Thoracic aorta (tissue), 2 donors: ENCODE measurements at regions not wholly inside any gene's neighbourhood (a gene's known extent, or its start where the extent isn't known, plus 50 kb on each side); places are given as distances from the start of the nearest gene placed in this dataset.

Experiments used
- ATAC-seq: fragments of 150-250 bp; one replicate; pipeline ENCODE4 v1.8.0; 2017; ENCODE audit warnings: low read depth; ENCODE audit not compliant: insufficient number of reproducible peaks, low FRiP score
- DNase-seq: peaks from one replicate; pipeline ENCODE4 v3.0.0-alpha.2; 2020; ENCODE audit warnings: low spot score
- H3K27ac ChIP-seq, 2 donors: fragments of 200-600 bp; sonication (generic); 1 replicate in 1 of 2; 2 replicates in 1 of 2; pipeline ENCODE4 v1.5.1; 2016; ENCODE audit warnings: mild to moderate bottlenecking in 2 of 2, moderate library complexity in 2 of 2
- H3K27me3 ChIP-seq: fragments of 200-600 bp; sonication (generic); replicated peaks from 2 replicates; pipeline ENCODE4 v1.6.0; 2016; ENCODE audit warnings: mild to moderate bottlenecking; ENCODE audit not compliant: insufficient read depth
- H3K36me3 ChIP-seq: fragments of 200-600 bp; sonication (generic); one replicate; pipeline ENCODE4 v1.5.1; 2016
- H3K4me1 ChIP-seq, 2 donors: fragments of 200-600 bp; sonication (generic); 1 replicate in 1 of 2; 2 replicates in 1 of 2; pipeline versions ENCODE4 v1.5.1 to v1.6.0; 2016; ENCODE audit warnings: low read depth in 2 of 2, mild to moderate bottlenecking in 1 of 2; ENCODE audit not compliant: control insufficient read depth in 1 of 2
- H3K4me3 ChIP-seq: fragments of 200-600 bp; sonication (generic); 2 replicates; pipeline ENCODE4 v1.5.1; 2016; ENCODE audit warnings: mild to moderate bottlenecking
- H3K9me3 ChIP-seq: fragments of 200-600 bp; sonication (generic); 2 replicates; pipeline ENCODE4 v1.5.1; 2016
- TF ChIP-seq, protein P1 (sequence below): fragments of 200-600 bp; sonication (generic); IDR thresholded peaks from one replicate; pipeline ENCODE4 v1.5.1; 2019; ENCODE audit warnings: antibody characterized with exemption

DNA sequence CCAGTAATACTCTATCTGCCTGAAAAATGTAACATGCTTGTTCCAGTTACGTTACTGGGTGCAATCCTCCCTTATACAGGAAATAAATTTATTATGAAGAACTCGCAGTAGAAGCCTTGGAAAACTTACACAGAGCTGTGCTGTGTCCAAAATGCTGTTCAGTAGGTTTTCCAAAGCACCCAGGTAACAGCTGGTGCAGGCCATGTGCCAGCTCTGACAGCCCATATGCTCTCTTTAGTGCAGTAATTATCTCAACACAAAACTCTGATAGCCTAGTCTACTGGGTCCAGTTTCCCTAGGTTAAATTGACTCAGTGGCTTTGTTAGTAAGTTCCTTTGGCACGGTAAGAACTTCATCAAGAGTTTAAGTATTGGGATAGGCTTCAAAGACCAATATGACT is 120.7 kb upstream of the OBI1 start:
- no peaks in the 10 kb centered on the region for H3K4me1 ChIP-seq
- DNase-seq, result no peak
- no peak for ATAC-seq
- no peak overlapping the region for H3K27ac ChIP-seq
- H3K36me3 ChIP-seq, result no peaks in the 10 kb centered on the region
- H3K9me3 ChIP-seq, result no peaks in the 10 kb centered on the region
- H3K27me3 ChIP-seq, result no peaks in the 10 kb centered on the region
- TF ChIP-seq, protein P1, sequence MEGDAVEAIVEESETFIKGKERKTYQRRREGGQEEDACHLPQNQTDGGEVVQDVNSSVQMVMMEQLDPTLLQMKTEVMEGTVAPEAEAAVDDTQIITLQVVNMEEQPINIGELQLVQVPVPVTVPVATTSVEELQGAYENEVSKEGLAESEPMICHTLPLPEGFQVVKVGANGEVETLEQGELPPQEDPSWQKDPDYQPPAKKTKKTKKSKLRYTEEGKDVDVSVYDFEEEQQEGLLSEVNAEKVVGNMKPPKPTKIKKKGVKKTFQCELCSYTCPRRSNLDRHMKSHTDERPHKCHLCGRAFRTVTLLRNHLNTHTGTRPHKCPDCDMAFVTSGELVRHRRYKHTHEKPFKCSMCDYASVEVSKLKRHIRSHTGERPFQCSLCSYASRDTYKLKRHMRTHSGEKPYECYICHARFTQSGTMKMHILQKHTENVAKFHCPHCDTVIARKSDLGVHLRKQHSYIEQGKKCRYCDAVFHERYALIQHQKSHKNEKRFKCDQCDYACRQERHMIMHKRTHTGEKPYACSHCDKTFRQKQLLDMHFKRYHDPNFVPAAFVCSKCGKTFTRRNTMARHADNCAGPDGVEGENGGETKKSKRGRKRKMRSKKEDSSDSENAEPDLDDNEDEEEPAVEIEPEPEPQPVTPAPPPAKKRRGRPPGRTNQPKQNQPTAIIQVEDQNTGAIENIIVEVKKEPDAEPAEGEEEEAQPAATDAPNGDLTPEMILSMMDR, result no peak
- no peak overlapping the region for H3K4me3 ChIP-seq

DNA sequence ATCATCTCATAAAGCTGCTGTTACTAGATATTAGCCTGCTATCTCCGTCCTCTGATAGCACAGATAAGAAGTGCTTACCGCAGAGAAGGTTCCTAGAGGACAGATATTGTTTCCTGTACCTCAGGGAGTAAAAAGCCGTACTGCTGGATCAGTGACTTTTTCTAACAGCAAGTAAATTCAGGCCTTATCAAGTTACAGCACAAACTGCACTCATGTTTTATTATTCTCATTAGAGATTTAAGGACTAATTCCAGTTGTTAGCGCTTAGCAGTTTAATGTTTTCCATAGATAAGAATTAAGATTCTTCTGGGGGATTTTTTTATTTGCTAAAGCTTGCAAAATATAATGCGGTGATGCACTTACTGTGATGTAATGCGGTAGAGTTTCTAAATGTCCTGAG is 119.0 kb upstream of the OBI1 start:
- Histone ChIP-seq H3K27ac (no peak overlapping the region), H3K4me3 (no peak overlapping the region), H3K27me3 (no peaks in the 10 kb centered on the region), H3K36me3 (no peaks in the 10 kb centered on the region), H3K9me3 (no peaks in the 10 kb centered on the region), H3K4me1 (no peaks in the 10 kb centered on the region)
- no peak for ATAC-seq
- DNase-seq, result no peak
- TF ChIP-seq, protein P1, result no peak

DNA sequence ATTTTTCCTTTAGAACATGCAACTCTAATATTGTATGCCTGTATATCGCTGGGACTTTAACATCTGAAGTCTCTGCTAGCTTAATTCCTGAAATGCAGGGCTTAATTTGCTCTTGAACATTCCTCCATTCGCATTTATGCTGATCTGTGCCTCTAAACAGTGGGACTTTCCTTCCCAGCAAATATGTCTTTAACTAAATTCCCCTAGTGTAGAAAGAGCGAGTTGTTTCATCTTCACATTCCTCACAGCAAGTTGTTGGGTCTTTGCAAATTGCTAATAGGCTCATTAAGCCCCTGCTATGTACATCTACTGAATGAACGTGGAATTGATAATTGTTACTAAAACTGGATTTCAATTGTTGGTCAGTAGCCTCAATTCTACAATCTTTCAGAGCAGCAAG is 118.4 kb upstream of the OBI1 start:
- DNase-seq (no peak), ATAC-seq (no peak)
- H3K27ac ChIP-seq, result no peak overlapping the region
- H3K4me1 ChIP-seq, result no peaks in the 10 kb centered on the region
- TF ChIP-seq, protein P1, result no peak
- H3K27me3 ChIP-seq, result no peaks in the 10 kb centered on the region
- no peaks in the 10 kb centered on the region for H3K9me3 ChIP-seq
- H3K36me3 ChIP-seq, result no peaks in the 10 kb centered on the region
- no peak overlapping the region for H3K4me3 ChIP-seq

DNA sequence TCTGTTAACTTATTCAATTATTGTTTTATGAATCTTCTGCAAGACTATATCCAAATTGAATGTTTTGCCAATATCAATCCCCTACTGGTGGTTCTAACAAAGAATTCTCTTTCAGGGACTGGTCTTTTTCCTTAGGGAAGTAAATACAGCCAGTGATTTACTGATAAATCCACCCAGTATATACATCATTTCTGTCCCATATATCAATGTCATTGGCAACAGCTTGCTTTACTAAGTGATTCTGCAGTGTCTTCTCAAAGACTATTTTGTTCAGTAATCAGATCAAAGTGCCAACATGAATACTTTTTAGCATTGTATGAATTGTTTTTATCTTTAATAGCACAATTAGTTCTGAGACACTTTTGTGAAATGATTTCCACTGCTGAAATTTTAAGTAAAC is 114.0 kb upstream of the OBI1 start:
- no peak overlapping the region for H3K27ac ChIP-seq
- DNase-seq (no peak), ATAC-seq (no peak)
- H3K9me3 ChIP-seq, result no peaks in the 10 kb centered on the region
- TF ChIP-seq, protein P1, result no peak
- no peak overlapping the region for H3K4me3 ChIP-seq
- no peaks in the 10 kb centered on the region for H3K36me3 ChIP-seq
- no peaks in the 10 kb centered on the region for H3K4me1 ChIP-seq
- H3K27me3 ChIP-seq, result no peaks in the 10 kb centered on the region

DNA sequence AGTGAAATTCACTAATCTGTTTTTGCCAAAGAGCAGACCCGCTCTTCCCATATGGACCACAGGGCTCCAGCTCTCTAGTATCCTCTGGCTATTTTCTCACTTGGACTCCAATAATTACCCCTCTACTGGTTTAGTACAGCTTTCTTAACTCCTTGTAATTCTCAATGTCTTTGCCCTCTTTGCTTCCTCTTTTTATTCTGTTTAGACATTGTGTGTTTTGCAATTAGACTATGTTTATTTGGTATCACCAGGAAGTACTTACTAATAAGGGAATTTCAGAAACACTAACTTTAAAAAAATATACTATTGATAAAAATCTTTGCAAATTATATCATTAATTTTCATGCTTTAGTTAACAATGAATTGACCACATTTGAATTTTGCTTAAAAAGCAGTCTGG is 111.6 kb upstream of the OBI1 start:
- no peaks in the 10 kb centered on the region for H3K4me1 ChIP-seq
- no peaks in the 10 kb centered on the region for H3K36me3 ChIP-seq
- DNase-seq (no peak), ATAC-seq (no peak)
- H3K9me3 ChIP-seq, result no peaks in the 10 kb centered on the region
- H3K4me3 ChIP-seq, result no peak overlapping the region
- no peaks in the 10 kb centered on the region for H3K27me3 ChIP-seq
- TF ChIP-seq, protein P1, result no peak
- H3K27ac ChIP-seq, result no peak overlapping the region
